ENCODE measurements at regions not wholly inside any gene's neighbourhood (a gene's known extent, or its start where the extent isn't known, plus 50 kb on each side); places are given as distances from the start of the nearest gene placed in this dataset.

DNA sequence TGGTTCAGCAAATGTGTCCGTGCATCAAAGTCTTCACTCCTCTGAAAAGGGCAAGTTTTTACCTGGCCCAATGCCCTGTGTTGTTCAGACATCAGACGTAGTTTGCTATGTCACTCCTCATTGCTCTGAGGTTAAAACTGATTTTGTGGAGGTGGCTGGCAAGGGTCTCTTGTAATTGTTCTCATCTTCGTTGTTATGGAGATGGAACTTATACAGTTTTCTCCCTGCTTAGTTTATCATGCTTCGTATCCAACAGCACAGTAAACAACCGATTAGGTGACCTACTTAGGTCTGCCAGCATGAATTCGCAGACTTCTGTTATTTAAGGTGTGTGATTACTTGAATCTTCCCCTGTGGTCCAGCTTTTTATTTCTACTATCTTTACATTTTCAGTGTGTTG lies 274.1 kb upstream of the SMIM30 start:
- DNase-seq (ENCODE audit: low read depth): no peak
- no peak overlapping the region for H3K4me3 ChIP-seq (ENCODE audit: low read depth, low read length)
- TF ChIP-seq, protein P1, sequence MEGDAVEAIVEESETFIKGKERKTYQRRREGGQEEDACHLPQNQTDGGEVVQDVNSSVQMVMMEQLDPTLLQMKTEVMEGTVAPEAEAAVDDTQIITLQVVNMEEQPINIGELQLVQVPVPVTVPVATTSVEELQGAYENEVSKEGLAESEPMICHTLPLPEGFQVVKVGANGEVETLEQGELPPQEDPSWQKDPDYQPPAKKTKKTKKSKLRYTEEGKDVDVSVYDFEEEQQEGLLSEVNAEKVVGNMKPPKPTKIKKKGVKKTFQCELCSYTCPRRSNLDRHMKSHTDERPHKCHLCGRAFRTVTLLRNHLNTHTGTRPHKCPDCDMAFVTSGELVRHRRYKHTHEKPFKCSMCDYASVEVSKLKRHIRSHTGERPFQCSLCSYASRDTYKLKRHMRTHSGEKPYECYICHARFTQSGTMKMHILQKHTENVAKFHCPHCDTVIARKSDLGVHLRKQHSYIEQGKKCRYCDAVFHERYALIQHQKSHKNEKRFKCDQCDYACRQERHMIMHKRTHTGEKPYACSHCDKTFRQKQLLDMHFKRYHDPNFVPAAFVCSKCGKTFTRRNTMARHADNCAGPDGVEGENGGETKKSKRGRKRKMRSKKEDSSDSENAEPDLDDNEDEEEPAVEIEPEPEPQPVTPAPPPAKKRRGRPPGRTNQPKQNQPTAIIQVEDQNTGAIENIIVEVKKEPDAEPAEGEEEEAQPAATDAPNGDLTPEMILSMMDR (IDR thresholded peaks at IDR 0.05; ENCODE audit: insufficient read depth, low read depth, low read length, missing control alignments): no peak

DNA sequence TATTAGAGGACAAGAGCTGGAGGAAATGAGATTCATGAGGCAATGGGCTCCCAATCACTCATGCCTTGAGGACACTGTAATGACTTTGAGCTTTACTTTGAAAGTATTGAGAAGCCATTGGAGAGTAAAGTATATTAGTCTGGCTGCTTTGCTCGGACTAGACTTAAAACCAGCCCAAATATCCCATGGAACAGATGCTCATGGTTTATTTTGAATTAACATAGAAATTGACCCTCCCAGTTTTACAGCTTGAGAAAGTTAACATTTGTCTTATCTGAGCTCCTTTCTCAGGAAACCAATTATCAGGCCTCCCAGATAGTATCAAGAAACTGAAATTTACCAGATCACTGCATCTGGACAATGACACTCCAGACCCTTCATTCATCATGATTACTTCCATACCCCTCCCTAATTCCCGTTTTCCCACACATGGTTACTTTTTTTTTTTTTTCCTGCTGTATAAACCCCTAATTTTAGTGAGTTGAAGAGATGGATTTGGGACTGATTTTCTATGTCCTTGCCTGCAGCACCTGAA lies 270.8 kb upstream of the SMIM30 start:
- DNase-seq (ENCODE audit: low read depth): no peak
- no peak overlapping the region for H3K4me3 ChIP-seq (ENCODE audit: low read depth, low read length)
- TF ChIP-seq, protein P1 (IDR thresholded peaks at IDR 0.05; ENCODE audit: insufficient read depth, low read depth, low read length, missing control alignments): no peak

DNA sequence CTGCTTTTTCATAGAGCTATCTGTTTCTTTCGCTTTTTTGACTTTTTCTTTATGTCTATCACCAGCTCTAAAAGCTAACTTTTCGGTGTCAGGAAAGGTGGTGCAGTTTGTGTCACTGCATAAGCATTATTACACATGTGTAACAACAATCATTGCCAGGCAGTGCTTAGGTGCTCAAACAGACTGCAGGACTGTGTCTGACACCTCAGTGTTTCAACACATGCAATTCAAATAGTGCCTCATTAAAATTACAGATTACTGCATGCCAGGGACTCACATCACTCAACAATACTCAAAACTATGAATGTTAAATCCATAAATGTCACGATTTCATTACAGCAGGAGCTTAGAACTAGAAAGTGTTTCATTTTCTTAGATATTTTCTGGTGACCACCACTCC lies 265.3 kb upstream of the SMIM30 start:
- TF ChIP-seq, protein P1 (IDR thresholded peaks at IDR 0.05; ENCODE audit: insufficient read depth, low read depth, low read length, missing control alignments): no peak
- no peak overlapping the region for H3K4me3 ChIP-seq (ENCODE audit: low read depth, low read length)
- no peak for DNase-seq (ENCODE audit: low read depth)

DNA sequence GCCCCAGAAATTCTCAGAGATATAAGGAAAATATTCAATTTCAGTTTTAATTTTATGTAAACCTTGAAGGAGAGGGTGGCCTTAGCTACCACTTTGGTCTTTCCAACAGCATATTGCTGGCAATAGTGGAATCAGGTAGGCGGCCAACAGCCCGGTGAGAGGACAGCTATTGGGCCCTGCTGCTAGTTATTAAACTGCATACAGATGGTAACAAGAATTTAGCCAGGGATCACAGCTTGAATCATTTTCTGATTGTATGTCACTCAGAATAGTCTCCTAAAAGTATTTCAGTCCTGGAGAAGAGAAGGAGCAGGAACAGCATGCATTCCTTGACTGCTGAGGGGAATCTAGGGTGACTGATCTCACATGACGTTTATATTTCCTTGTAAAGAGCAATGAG lies 261.4 kb upstream of the SMIM30 start:
- H3K4me3 ChIP-seq (ENCODE audit: low read depth, low read length): no peak overlapping the region
- no peak for DNase-seq (ENCODE audit: low read depth)
- TF ChIP-seq, protein P1 (IDR thresholded peaks at IDR 0.05; ENCODE audit: insufficient read depth, low read depth, low read length, missing control alignments): no peak

DNA sequence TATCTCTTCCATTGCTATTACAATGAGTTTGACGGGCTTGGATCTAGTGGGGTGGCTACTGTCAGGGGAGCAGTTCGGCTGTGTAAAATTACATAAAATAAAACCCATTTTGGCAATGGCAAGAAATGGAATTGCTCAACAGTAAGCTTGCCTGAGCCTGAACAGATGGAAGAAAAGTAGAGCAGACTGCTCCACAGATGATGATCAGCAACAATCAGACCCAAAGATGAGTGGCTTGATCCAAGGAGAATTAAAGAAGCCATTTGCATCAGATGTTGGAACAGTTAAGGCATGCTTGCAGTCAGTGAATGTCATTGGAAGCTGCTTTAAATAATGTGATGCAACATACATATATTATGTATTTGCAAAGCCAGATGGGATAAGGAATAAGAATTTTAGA lies 256.6 kb upstream of the SMIM30 start:
- TF ChIP-seq, protein P1 (IDR thresholded peaks at IDR 0.05; ENCODE audit: insufficient read depth, low read depth, low read length, missing control alignments): no peak
- DNase-seq (ENCODE audit: low read depth): no peak

DNA sequence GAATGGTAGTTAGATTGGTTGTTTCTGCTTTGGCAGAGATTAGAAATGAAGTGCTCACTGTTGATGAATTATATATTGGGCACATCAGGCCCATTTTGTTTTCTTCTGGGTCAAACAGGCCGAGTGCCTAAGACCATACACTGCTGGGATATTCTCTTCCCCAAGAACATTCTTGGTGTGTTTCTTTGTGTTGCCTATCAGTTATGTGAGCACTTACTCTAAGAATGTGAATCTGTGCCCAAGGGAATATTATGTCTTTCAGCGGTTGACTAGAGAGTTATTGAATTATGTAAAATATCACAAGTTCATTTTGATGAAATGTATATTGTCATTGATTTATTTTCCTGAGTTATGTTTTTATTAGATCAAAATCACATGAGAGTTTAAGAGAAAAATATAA lies 255.5 kb upstream of the SMIM30 start:
- no peak overlapping the region for H3K4me3 ChIP-seq (ENCODE audit: low read depth, low read length)
- no peak for DNase-seq (ENCODE audit: low read depth)
- TF ChIP-seq, protein P1 (IDR thresholded peaks at IDR 0.05; ENCODE audit: insufficient read depth, low read depth, low read length, missing control alignments): no peak

More for the DNA sequence above, 256.6 kb upstream of the SMIM30 start:
- no peak overlapping the region for H3K4me3 ChIP-seq (ENCODE audit: low read depth, low read length)

DNA sequence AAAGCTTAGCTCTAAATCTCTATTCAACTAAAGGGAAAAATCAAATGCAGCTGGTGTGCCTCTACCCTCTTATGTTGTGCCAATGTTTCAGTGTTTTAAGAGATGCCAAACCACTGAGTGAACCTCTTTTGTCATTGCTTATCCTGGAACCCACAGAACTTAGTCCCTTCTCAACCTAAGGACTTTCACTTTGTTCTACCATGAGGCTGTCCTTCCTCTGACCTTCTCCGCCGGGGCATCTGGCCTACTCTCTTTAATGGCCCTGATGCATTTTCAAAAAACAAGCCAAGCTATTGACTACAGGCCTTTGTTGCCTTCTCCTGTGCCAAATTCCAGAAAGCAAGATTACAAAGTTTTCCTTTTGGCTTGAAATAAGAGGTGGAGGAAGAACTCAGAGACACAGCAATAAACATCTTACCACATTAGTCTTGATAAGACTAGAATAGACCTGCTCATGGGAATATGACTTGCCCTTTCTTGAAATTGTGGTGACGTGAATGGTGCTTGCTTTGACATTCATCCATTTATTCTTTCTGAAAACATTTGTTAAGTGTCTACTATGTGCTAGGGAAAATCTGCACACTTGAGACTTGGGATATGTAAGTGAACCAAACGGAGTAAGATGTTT lies 253.2 kb upstream of the SMIM30 start:
- no peak overlapping the region for H3K4me3 ChIP-seq (ENCODE audit: low read depth, low read length)
- TF ChIP-seq, protein P1 (IDR thresholded peaks at IDR 0.05; ENCODE audit: insufficient read depth, low read depth, low read length, missing control alignments): no peak
- DNase-seq (ENCODE audit: low read depth): no peak
